ENCODE measurements at regions not wholly inside any gene's neighbourhood (a gene's known extent, or its start where the extent isn't known, plus 50 kb on each side); places are given as distances from the start of the nearest gene placed in this dataset.

- DNase-seq (ENCODE audit: low spot score): no peak
- no peak overlapping the region for H3K4me2 ChIP-seq
- H3K9me3 ChIP-seq (ENCODE audit: low read depth): no peaks in the 10 kb centered on the region
- no peaks in the 10 kb centered on the region for H3K9me2 ChIP-seq (replicated peaks; ENCODE audit: insufficient read depth)
- no peaks in the 10 kb centered on the region for H3K4me1 ChIP-seq (ENCODE audit: insufficient read depth)
- no peak for TF ChIP-seq EZH2 (IDR thresholded peaks at IDR 0.05; ENCODE audit: borderline replicate concordance)
- TF ChIP-seq CTCF (IDR thresholded peaks at IDR 0.05; ENCODE audit: poor library complexity): no peak
- no peak for TF ChIP-seq EZH2phosphoT487 (IDR thresholded peaks at IDR 0.05; ENCODE audit: low read depth, severe bottlenecking, unreplicated experiment)
- no peak overlapping the region for H3K4me3 ChIP-seq
- H3K27ac ChIP-seq: no peak overlapping the region
- H3K27me3 ChIP-seq: no peaks in the 10 kb centered on the region
- no peaks in the 10 kb centered on the region for H3K36me3 ChIP-seq (replicated peaks; ENCODE audit: insufficient read depth, low read depth)
- H4K20me1 ChIP-seq (ENCODE audit: insufficient read depth, poor library complexity, severe bottlenecking): no peaks in the 10 kb centered on the region
- no peak overlapping the region for H2AFZ ChIP-seq
- H3K79me2 ChIP-seq: no peaks in the 10 kb centered on the region
Observed at GRCh38 chr4:62622089-62622488, 1422.0 kb downstream of the ADGRL3 start.

- H3K4me3 ChIP-seq: no peak overlapping the region
- no peak overlapping the region for H3K4me2 ChIP-seq
- no peak for TF ChIP-seq EZH2phosphoT487 (IDR thresholded peaks at IDR 0.05; ENCODE audit: low read depth, severe bottlenecking, unreplicated experiment)
- TF ChIP-seq CTCF (IDR thresholded peaks at IDR 0.05; ENCODE audit: poor library complexity): no peak
- TF ChIP-seq EZH2 (IDR thresholded peaks at IDR 0.05; ENCODE audit: borderline replicate concordance): no peak
- no peak for DNase-seq (ENCODE audit: low spot score)
- H4K20me1 ChIP-seq (ENCODE audit: insufficient read depth, poor library complexity, severe bottlenecking): no peaks in the 10 kb centered on the region
- H3K79me2 ChIP-seq: no peaks in the 10 kb centered on the region
- no peaks in the 10 kb centered on the region for H3K9me2 ChIP-seq (replicated peaks; ENCODE audit: insufficient read depth)
- no peaks in the 10 kb centered on the region for H3K36me3 ChIP-seq (replicated peaks; ENCODE audit: insufficient read depth, low read depth)
- no peaks in the 10 kb centered on the region for H3K4me1 ChIP-seq (ENCODE audit: insufficient read depth)
- no peak overlapping the region for H2AFZ ChIP-seq
- H3K9me3 ChIP-seq (ENCODE audit: low read depth): no peaks in the 10 kb centered on the region
- no peak overlapping the region for H3K27ac ChIP-seq
- WGBS (ENCODE audit: low lambda C conversion rate, missing lambda C conversion rate): 79% methylated on average over 4 of the region's 4 CpGs
- no peaks in the 10 kb centered on the region for H3K27me3 ChIP-seq
Observed at GRCh38 chr4:62619971-62620370, 1419.8 kb downstream of the ADGRL3 start.

GRCh38 chr4:62618042-62618441 is 1417.9 kb downstream of the ADGRL3 start:
- Histone ChIP-seq H3K36me3 (replicated peaks; ENCODE audit: insufficient read depth, low read depth) (no peaks in the 10 kb centered on the region), H3K4me2 (no peak overlapping the region), H3K79me2 (no peaks in the 10 kb centered on the region), H3K4me3 (no peak overlapping the region), H4K20me1 (ENCODE audit: insufficient read depth, poor library complexity, severe bottlenecking) (no peaks in the 10 kb centered on the region), H3K27me3 (no peaks in the 10 kb centered on the region), H2AFZ (no peak overlapping the region), H3K9me2 (replicated peaks; ENCODE audit: insufficient read depth) (no peaks in the 10 kb centered on the region), H3K27ac (no peak overlapping the region), H3K4me1 (ENCODE audit: insufficient read depth) (no peaks in the 10 kb centered on the region), H3K9me3 (ENCODE audit: low read depth) (no peaks in the 10 kb centered on the region)
- 85% methylated on average over 2 of the region's 2 CpGs for WGBS (ENCODE audit: low lambda C conversion rate, missing lambda C conversion rate)
- DNase-seq (ENCODE audit: low spot score): no peak
- no peak for TF ChIP-seq EZH2 (IDR thresholded peaks at IDR 0.05; ENCODE audit: borderline replicate concordance)

- Histone ChIP-seq H4K20me1 (ENCODE audit: insufficient read depth, poor library complexity, severe bottlenecking) (no peaks in the 10 kb centered on the region), H3K4me3 (no peak overlapping the region), H3K79me2 (no peaks in the 10 kb centered on the region), H3K27ac (no peak overlapping the region), H3K4me1 (ENCODE audit: insufficient read depth) (no peaks in the 10 kb centered on the region), H3K9me3 (ENCODE audit: low read depth) (no peaks in the 10 kb centered on the region), H3K9me2 (replicated peaks; ENCODE audit: insufficient read depth) (no peaks in the 10 kb centered on the region), H3K36me3 (replicated peaks; ENCODE audit: insufficient read depth, low read depth) (no peaks in the 10 kb centered on the region), H3K4me2 (no peak overlapping the region), H3K27me3 (no peaks in the 10 kb centered on the region), H2AFZ (no peak overlapping the region)
- DNase-seq (ENCODE audit: low spot score): no peak
- no peak for TF ChIP-seq CTCF (IDR thresholded peaks at IDR 0.05; ENCODE audit: poor library complexity)
- TF ChIP-seq EZH2 (IDR thresholded peaks at IDR 0.05; ENCODE audit: borderline replicate concordance): no peak
- TF ChIP-seq EZH2phosphoT487 (IDR thresholded peaks at IDR 0.05; ENCODE audit: low read depth, severe bottlenecking, unreplicated experiment): no peak
- WGBS (ENCODE audit: low lambda C conversion rate, missing lambda C conversion rate): 69% methylated on average over 1 of the region's 1 CpG
Observed at GRCh38 chr4:62601737-62602136, 1401.6 kb downstream of the ADGRL3 start.
